SW480 (cell line): ENCODE measurements at regions not wholly inside any gene's neighbourhood (a gene's known extent, or its start where the extent isn't known, plus 50 kb on each side); places are given as distances from the start of the nearest gene placed in this dataset.
A peak's percentile ranks its signal among the peaks of the same experiment; 100 is the strongest.
"Not testable (repeated sequence)": the region's sequence is repeated elsewhere in the genome, so short reads cannot be mapped to it uniquely, and the experiment has no call there.

ENCODE experiments used
- DNase-seq: peaks from one replicate; pipeline ENCODE4 v3.0.0-alpha.2; 2016; ENCODE audit warnings: low spot score

DNA sequence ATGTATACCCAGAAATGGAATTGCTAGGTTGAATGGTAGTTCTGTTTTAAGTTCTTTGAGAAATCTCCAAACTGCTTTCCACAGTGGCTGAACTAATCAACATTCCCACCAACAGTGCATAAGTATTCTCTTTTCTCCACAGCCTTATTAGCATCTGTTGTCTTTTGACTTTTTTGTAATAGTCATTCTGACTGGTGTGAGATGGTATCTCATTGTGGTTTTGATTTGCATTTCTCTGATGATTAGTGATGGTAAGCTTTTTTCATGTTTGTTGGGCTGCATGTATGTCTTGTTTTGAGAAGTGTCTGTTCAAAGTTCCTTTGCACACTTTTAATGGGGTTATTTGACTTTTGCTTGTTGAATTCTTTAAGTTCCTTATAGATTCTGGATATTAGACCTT, 52.4 kb upstream of the EHHADH start:
- not testable (repeated sequence) for DNase-seq

DNA sequence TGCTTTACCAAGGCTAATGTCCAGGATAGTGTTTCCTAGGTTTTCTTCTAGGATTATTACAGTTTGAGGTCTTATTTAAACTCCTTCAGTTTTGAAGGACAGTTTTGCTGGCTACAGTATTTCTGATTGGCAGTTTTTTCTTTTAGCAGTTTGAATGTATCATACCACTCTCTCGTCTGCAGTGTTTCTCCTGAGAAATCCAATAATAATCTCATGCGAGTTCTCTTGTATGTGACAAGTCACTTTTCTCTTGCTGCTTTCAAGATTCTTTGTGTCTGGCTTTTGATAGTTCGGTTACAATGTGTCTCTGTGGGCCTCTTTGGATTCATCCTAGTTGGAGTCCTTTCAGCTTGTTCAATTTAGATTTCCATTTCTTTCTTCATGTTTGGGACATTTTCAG, 53.0 kb upstream of the EHHADH start:
- DNase-seq: no peak

DNA sequence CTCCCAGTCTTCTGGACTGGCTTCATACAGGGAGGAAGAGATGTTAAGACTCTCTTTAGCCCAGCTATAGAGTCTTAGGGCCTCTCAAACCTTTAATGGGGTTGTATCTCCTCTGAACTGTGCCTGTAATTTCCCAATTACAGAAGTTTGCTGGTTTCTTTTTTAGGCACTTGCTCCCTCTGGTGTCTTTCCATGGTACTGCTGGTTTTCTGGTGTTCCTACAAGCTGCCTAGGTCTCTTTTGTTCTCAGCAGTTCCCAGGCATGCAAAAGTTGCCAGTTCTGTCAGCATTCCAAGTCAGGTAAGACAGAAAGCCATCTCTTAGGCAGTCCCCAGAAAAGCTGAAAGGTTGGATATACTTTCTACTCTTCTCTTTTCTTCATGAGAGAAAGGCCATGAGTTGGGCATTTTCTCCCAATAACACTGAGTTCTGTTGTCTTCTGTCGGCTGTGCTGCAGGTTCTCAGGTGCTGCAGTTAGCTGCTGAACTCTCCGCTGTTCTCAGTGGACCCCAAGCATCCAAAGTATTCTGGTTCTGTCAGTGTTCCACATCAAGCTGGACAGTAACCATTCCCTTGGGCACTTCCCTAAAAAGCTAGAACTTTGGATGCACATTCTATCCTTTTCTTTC, 54.4 kb upstream of the EHHADH start:
- peak; percentile 41 for DNase-seq

DNA sequence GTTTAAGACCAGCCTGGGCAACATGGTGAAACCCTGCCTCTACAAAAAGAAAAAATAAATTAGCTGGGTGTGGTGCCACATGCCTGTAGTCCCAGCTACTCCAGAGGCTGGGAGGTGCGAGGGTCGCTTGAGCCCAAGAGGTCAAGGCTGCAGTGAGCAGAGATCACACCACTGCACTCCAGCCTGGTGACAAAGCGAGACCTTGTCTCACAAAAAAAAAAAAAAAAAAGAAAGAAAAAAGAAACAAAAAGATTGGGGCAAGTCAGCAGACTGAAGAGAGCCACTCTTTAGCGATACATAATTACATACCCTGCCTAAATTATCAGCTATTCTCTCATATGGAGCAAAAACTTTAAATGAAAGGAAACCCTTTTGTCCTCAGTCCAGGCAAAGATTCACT, 53.6 kb upstream of the MAP3K13 start:
- DNase-seq: no peak

DNA sequence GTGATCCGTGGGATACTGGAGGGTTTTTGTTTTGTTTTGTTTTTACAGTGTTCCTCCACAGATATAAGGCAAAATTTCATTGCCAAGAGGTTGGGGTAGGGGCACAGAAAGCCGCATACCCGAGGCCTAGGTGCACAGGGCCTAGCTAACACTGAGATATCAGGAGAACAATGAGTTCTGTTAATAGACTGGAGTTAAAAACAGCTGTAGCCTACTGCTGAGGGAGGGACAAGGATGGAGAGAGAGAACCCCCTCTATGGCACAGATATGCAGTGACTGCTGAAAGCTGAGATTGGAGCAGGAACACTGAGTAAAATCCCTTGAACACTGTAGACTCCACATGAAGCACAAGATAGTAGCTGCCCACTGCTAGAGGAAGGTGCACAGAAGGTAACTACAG, 53.1 kb upstream of the MAP3K13 start:
- DNase-seq: no peak

DNA sequence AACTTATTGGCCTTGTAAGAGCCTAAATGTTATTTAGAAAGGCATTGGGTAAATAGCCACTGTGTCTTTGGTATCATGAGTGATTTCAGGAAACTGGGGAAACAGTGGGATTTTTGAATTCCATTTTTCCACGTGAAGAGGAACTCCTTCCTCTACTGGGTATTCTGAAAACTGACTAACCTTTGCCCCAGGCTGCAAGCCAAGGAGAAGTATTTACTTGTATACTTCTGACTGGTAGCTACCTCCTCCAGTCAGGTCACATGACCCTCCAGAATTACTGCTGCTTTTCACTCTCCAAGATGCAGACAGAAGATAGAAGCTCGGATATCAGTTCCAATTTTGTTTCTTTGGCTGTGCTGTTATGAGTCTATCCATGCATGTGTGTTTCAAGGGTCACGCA, 50.9 kb upstream of the MAP3K13 start:
- DNase-seq: no peak
